NCI-H146 treated with DMSO at 0.1 percent for 48 hours (cell line): ENCODE measurements at regions not wholly inside any gene's neighbourhood (a gene's known extent, or its start where the extent isn't known, plus 50 kb on each side); places are given as distances from the start of the nearest gene placed in this dataset.

Experiments
- DNase-seq: peaks from one replicate; lab custom pipeline; 2025; ENCODE audit not compliant: unreplicated experiment; lab: John Stamatoyannopoulos, UW

- no peak for DNase-seq
Observed at GRCh38 chr7:52285689-52286088, 749.7 kb upstream of the POM121L12 start.

- no peak for DNase-seq
Observed at GRCh38 chr7:52283335-52283734, 752.1 kb upstream of the POM121L12 start.

GRCh38 chr7:52273685-52274610 lies 761.5 kb upstream of the POM121L12 start:
- no peak for DNase-seq

- no peak for DNase-seq
Observed at GRCh38 chr7:52271703-52272102, 763.7 kb upstream of the POM121L12 start.

DNA sequence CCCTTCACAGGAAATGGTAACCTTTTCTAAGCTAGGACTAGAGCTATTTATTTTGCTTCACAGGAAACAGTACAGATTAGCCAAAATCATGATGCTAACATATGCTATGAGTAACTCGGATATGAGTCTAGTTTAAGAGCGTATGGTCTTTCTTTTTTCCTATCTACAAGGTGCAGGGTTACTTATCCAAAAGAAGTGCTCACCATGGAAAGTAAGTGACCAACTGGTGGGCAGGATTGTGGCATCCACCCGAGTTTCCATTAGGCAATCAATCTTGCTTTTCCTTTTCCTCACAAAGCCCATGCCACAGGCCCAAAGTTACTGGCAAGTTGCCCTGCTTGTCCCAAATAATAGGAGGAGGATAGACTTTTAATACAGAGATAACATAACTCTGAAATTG lies 765.1 kb upstream of the POM121L12 start:
- DNase-seq, result no peak

DNA sequence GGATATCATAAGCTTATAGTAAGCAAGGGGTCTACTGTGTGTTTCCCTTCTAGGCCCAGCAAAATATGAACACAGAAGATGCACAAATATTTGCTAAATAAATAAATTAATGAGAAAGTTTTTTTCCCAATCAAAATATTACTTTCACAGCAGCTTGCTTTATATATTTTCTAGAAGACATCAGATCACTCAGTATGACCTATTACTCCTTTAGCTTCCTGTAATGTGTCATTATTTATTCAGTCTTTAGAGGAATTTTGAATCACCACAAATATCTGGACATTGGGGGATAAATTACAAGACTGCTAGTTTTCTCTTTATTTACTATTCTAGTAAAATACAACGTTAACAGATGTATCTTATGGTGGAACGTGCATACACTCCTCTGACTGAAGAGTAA lies 765.8 kb upstream of the POM121L12 start:
- DNase-seq, result no peak

DNA sequence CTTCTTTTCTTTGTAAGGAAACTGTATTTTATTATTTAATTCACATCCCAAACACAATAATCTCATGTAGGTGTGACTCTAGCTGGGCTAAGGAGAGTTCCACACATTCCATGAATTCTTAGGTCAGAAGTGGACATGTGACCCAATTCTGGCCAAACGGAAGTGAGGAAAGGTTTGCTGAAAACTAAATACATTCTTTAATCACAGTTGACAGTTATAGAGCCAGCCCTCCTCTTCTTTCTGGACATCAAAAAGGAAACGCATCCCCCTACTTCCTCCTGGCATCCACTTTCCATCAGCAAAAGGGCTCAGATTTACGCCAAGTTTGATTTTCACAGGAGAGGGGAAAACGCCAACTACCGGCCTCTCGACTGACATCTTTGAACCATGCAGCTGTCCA lies 774.4 kb upstream of the POM121L12 start:
- DNase-seq, result no peak

DNA sequence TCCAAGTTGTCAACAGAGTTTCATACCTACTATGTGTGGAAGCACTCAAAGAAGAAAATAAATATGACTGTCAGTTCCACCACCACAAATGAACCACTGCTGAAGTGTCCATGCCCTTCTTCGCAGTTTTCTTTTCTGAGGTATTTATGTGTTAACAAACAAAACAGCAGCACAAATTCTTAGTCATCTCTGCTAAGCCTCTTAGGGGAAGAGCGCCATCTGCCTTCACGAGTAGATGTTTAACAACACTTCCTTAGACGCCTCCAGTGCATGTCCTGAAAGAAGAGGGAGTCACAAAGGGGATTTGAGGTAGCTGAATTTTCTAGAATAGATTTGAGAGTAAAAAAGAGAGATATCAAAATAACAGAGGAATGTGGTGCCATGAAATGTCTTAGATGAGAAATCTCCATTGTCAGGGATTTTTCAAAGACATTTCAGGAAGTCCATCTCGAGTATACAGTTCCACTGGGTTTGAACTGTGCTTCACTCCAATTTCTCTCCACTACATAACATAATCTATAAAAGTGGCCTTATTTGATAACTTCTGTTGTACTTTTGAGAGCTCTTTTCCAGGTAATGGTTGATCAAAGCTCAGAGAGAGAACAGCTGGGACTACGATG lies 775.3 kb upstream of the POM121L12 start:
- no peak for DNase-seq

- DNase-seq, result no peak
Observed at GRCh38 chr7:52257890-52258289, 777.5 kb upstream of the POM121L12 start.

- DNase-seq, result no peak
Observed at GRCh38 chr7:52254396-52255010, 780.9 kb upstream of the POM121L12 start.

DNA sequence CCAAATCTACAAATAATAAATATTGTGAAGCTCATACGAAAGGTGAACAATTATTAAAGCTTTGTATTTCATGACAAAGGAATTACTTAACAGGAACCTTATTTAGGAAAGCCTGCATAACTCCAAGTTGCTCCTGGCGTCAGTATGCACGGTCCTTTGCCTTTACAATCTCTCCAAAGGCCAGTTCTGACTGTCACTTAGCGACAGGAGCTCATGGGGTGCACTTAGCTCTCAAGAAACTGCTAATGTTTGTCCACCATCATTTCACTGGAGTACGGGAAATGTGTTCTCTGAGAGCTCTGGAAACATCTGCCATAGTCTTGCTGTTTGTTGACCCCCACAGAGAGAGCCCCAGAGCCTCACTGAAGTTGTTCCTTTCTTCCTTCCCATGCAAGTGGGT lies 781.5 kb upstream of the POM121L12 start:
- no peak for DNase-seq

- DNase-seq, result no peak
Observed at GRCh38 chr7:52249741-52250140, 785.7 kb upstream of the POM121L12 start.

GRCh38 chr7:52247518-52247917 lies 787.9 kb upstream of the POM121L12 start:
- DNase-seq, result no peak

- DNase-seq, result no peak
Observed at GRCh38 chr7:52243685-52244084, 791.7 kb upstream of the POM121L12 start.

- DNase-seq, result no peak
Observed at GRCh38 chr7:52233248-52233647, 802.2 kb upstream of the POM121L12 start.

DNA sequence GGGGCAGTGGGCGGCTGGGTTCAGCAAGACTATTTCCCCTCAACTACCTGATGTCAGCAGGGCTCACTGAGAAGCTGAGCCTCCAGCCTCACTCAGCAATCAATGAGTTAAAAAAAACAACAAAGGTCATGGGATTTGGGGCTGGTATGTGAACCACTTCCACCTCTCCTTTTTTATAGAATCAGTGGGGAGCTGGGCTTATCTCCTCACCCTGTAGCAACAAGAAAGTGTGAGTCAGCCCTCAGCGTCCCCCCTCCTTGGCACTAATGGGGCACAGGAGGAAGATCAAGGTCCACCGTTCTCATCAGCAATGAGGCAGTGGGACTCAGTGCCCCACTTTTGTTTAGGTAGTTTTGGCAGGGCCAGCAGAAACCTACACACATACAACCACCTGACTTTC lies 823.5 kb upstream of the POM121L12 start:
- no peak for DNase-seq

DNA sequence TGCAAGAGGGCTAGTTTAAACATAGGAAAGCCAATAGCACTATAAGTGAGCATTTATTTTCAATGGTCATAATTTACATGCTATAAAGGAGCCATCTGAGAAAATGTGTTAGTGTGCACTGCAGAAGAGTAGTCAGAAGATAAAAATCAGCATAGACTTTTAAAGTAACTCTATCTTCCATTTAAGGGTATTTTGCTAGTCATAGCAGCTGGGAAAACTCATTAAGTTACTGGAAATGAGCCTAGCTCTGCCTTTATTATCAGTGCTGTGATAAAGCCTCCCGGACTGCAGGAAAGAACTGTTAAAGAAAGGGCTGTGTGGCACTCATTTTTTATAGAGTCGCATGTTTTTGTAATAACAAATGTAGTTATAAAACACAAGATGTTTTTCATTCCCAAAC lies 825.8 kb upstream of the POM121L12 start:
- DNase-seq, result no peak

- no peak for DNase-seq
Observed at GRCh38 chr7:52197221-52197620, 838.2 kb upstream of the POM121L12 start.

GRCh38 chr7:52195664-52196063 lies 839.8 kb upstream of the POM121L12 start:
- DNase-seq, result no peak

GRCh38 chr7:52189153-52189778 lies 846.2 kb upstream of the POM121L12 start:
- no peak for DNase-seq

- DNase-seq, result no peak
Observed at GRCh38 chr7:52184006-52184703, 851.3 kb upstream of the POM121L12 start.
